ENCODE measurements at regions not wholly inside any gene's neighbourhood (a gene's known extent, or its start where the extent isn't known, plus 50 kb on each side); places are given as distances from the start of the nearest gene placed in this dataset.

DNA sequence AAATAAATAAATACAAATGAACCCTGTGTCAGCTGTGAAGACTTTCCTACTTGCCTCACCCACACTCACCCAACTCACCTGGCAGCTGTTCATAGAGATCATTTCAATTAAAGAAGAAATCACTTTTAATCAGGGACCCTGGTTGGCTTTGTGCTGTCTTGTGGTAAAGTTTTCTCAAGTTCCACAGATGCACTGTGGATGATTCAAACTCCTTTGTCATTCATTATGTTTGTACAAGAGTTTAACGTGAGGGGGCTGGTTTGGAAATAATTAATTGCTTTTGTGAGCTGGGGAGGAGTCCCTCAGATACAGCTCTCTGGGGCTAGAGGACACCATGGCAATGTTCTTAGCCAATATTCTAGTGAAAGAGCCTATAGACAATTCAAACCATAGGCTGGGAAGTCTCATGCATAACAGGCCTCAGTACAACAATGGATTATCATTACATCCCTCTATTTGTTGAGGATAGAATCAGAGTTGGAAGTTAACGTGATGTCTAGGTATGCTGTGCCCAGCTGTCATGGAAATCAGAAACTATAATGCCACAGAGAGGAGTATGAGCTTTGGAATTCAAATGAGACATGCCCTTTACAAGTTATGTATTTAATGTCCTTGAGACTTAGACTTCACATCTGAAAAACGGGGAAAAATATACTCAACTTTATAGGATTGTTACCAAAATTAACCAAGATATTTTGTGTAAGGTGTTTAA lies 698.5 kb downstream of the KCNA4 start:
- Histone ChIP-seq H3K79me2 (ENCODE audit: control insufficient read depth, insufficient read depth, low read length, poor library complexity) (no peaks in the 10 kb centered on the region), H3K27ac (ENCODE audit: low read depth, low read length) (no peak overlapping the region)

DNA sequence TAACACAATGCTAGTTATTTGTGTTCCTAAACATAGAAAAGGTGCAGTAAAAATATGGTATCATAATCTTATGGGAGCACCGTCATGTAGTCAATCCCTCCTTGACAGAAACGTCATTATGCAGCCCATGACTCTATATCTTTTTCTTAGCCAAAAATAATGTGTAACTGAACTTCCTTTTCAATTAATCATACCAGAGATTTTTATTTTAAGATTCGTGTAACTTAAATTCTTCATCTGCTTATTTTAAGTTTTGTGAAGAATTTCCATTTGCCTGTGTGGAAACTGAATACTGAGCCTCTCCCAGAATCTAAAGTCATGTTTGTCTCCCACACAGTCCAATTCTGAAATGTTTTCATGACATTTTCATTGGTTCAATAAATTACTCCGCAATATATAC lies 699.1 kb downstream of the KCNA4 start:
- Histone ChIP-seq H2AFZ (ENCODE audit: insufficient read depth, low read length, poor library complexity) (no peak overlapping the region), H3K9me3 (ENCODE audit: insufficient read depth, low read depth, low read length) (no peaks in the 10 kb centered on the region), H3K14ac (ENCODE audit: low read length) (no peak overlapping the region), H3K27me3 (ENCODE audit: insufficient read depth, low read length) (no peaks in the 10 kb centered on the region), H3K4me2 (ENCODE audit: low read length) (no peak overlapping the region), H2BK12ac (ENCODE audit: low read length) (no peak overlapping the region), H3K4me1 (ENCODE audit: control insufficient read depth in 1 of 2, insufficient read depth in 2 of 2, low read length in 2 of 2) (no peaks in the 10 kb centered on the region), H2BK5ac (ENCODE audit: low read depth, low read length, poor library complexity) (no peak overlapping the region), H3K4ac (ENCODE audit: low read depth, low read length) (no peak overlapping the region), H3K9ac (ENCODE audit: low read length) (no peak overlapping the region), H2AK5ac (ENCODE audit: low read length) (no peak overlapping the region), H3K79me1 (ENCODE audit: low read length) (no peaks in the 10 kb centered on the region), H4K91ac (ENCODE audit: low read depth, low read length) (no peak overlapping the region), H3K36me3 (ENCODE audit: control insufficient read depth in 1 of 2, insufficient read depth in 2 of 2, low read length in 2 of 2) (no peaks in the 10 kb centered on the region), H3K18ac (ENCODE audit: low read length) (no peak overlapping the region), H3K23ac (ENCODE audit: low read length) (no peak overlapping the region), H4K12ac (ENCODE audit: low read depth, low read length) (no peak overlapping the region), H2BK120ac (ENCODE audit: insufficient read depth, low read length, poor library complexity) (no peak overlapping the region), H4K8ac (ENCODE audit: low read depth, low read length) (no peak overlapping the region), H3K27ac (ENCODE audit: low read depth, low read length) (no peak overlapping the region), H3K4me3 (ENCODE audit: low read depth, low read length) (no peak overlapping the region), H3K79me2 (ENCODE audit: control insufficient read depth, insufficient read depth, low read length, poor library complexity) (no peaks in the 10 kb centered on the region)
- no CpG with 5 or more reads among the region's 4 CpGs for WGBS (ENCODE audit: extremely low coverage, insufficient coverage, insufficient read length)
- no peak for DNase-seq

More for the DNA sequence above, 698.5 kb downstream of the KCNA4 start:
- no peak overlapping the region for H3K4me3 ChIP-seq (ENCODE audit: low read depth, low read length)
- H2AFZ ChIP-seq (ENCODE audit: insufficient read depth, low read length, poor library complexity): no peak overlapping the region
- no CpG with 5 or more reads among the region's 3 CpGs for WGBS (ENCODE audit: extremely low coverage, insufficient coverage, insufficient read length)
- no peaks in the 10 kb centered on the region for H3K27me3 ChIP-seq (ENCODE audit: insufficient read depth, low read length)
- no peaks in the 10 kb centered on the region for H3K36me3 ChIP-seq (ENCODE audit: control insufficient read depth in 1 of 2, insufficient read depth in 2 of 2, low read length in 2 of 2)
- no peak overlapping the region for H2BK12ac ChIP-seq (ENCODE audit: low read length)
- H2BK5ac ChIP-seq (ENCODE audit: low read depth, low read length, poor library complexity): no peak overlapping the region
- no peak overlapping the region for H2BK120ac ChIP-seq (ENCODE audit: insufficient read depth, low read length, poor library complexity)
- DNase-seq: no peak
- no peak overlapping the region for H3K23ac ChIP-seq (ENCODE audit: low read length)
- H2AK5ac ChIP-seq (ENCODE audit: low read length): no peak overlapping the region
- H4K12ac ChIP-seq (ENCODE audit: low read depth, low read length): no peak overlapping the region
- no peaks in the 10 kb centered on the region for H3K4me1 ChIP-seq (ENCODE audit: control insufficient read depth in 1 of 2, insufficient read depth in 2 of 2, low read length in 2 of 2)
- no peak overlapping the region for H4K91ac ChIP-seq (ENCODE audit: low read depth, low read length)
- H4K8ac ChIP-seq (ENCODE audit: low read depth, low read length): no peak overlapping the region
- H3K4ac ChIP-seq (ENCODE audit: low read depth, low read length): no peak overlapping the region
- no peaks in the 10 kb centered on the region for H3K9me3 ChIP-seq (ENCODE audit: insufficient read depth, low read depth, low read length)
- no peak overlapping the region for H3K14ac ChIP-seq (ENCODE audit: low read length)
- H3K79me1 ChIP-seq (ENCODE audit: low read length): no peaks in the 10 kb centered on the region
- no peak overlapping the region for H3K9ac ChIP-seq (ENCODE audit: low read length)
- H3K4me2 ChIP-seq (ENCODE audit: low read length): no peak overlapping the region
- H3K18ac ChIP-seq (ENCODE audit: low read length): no peak overlapping the region

DNA sequence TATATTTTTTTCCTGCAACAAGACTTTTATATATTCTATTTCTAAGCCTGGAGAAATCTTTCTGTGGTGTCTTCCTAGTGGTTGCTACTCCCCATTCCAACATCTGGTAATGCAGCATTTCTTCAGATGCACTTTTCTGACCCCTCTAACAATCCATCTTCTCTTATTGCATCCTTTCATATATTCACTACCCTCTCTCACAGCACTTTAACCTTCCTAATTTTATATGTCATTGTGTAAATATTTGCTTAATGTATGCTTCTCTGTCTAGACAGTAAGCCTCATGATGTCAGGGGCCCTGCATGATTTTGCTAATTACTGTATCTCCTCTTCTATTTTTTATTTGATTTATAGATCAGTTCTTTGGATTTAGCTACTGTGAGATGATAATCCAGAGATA lies 701.6 kb downstream of the KCNA4 start:
- Histone ChIP-seq H4K8ac (ENCODE audit: low read depth, low read length) (no peak overlapping the region), H2BK5ac (ENCODE audit: low read depth, low read length, poor library complexity) (no peak overlapping the region), H2AFZ (ENCODE audit: insufficient read depth, low read length, poor library complexity) (no peak overlapping the region), H4K12ac (ENCODE audit: low read depth, low read length) (no peak overlapping the region), H3K27me3 (ENCODE audit: insufficient read depth, low read length) (no peaks in the 10 kb centered on the region), H3K79me1 (ENCODE audit: low read length) (no peaks in the 10 kb centered on the region), H3K9me3 (ENCODE audit: insufficient read depth, low read depth, low read length) (no peaks in the 10 kb centered on the region), H3K4me3 (ENCODE audit: low read depth, low read length) (no peak overlapping the region), H3K23ac (ENCODE audit: low read length) (no peak overlapping the region), H3K4me2 (ENCODE audit: low read length) (no peak overlapping the region), H3K36me3 (ENCODE audit: control insufficient read depth in 1 of 2, insufficient read depth in 2 of 2, low read length in 2 of 2) (no peaks in the 10 kb centered on the region), H3K4ac (ENCODE audit: low read depth, low read length) (no peak overlapping the region), H2BK12ac (ENCODE audit: low read length) (no peak overlapping the region), H3K79me2 (ENCODE audit: control insufficient read depth, insufficient read depth, low read length, poor library complexity) (no peaks in the 10 kb centered on the region), H3K4me1 (ENCODE audit: control insufficient read depth in 1 of 2, insufficient read depth in 2 of 2, low read length in 2 of 2) (no peaks in the 10 kb centered on the region), H3K18ac (ENCODE audit: low read length) (no peak overlapping the region), H2BK120ac (ENCODE audit: insufficient read depth, low read length, poor library complexity) (no peak overlapping the region), H3K27ac (ENCODE audit: low read depth, low read length) (no peak overlapping the region), H3K9ac (ENCODE audit: low read length) (no peak overlapping the region), H3K14ac (ENCODE audit: low read length) (no peak overlapping the region), H2AK5ac (ENCODE audit: low read length) (no peak overlapping the region), H4K91ac (ENCODE audit: low read depth, low read length) (no peak overlapping the region)
- no peak for DNase-seq

DNA sequence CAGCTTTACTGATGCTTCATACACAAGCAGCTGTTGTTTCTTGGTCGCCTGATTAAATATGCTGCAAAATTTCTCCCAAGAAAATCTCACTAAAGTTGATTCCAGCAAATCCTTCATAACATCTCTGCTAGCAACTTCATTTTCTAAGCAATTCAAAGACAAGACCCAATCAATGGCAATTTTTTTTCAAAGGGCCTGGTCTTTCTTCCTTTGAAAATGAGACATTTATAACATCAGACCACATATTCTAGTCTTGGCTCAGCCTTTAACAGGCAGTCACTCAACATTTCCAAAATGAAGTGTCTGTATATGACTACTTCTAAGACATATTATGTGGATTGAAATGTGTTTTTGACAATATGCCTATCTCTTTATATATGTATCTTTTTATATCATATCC lies 702.6 kb downstream of the KCNA4 start:
- no peak overlapping the region for H4K91ac ChIP-seq (ENCODE audit: low read depth, low read length)
- H4K8ac ChIP-seq (ENCODE audit: low read depth, low read length): no peak overlapping the region
- no peak overlapping the region for H3K23ac ChIP-seq (ENCODE audit: low read length)
- H3K9me3 ChIP-seq (ENCODE audit: insufficient read depth, low read depth, low read length): no peaks in the 10 kb centered on the region
- no peak overlapping the region for H3K14ac ChIP-seq (ENCODE audit: low read length)
- no peak overlapping the region for H3K27ac ChIP-seq (ENCODE audit: low read depth, low read length)
- no peak overlapping the region for H3K18ac ChIP-seq (ENCODE audit: low read length)
- H3K9ac ChIP-seq (ENCODE audit: low read length): no peak overlapping the region
- H3K36me3 ChIP-seq (ENCODE audit: control insufficient read depth in 1 of 2, insufficient read depth in 2 of 2, low read length in 2 of 2): no peaks in the 10 kb centered on the region
- H2BK120ac ChIP-seq (ENCODE audit: insufficient read depth, low read length, poor library complexity): no peak overlapping the region
- H3K79me1 ChIP-seq (ENCODE audit: low read length): no peaks in the 10 kb centered on the region
- no peak overlapping the region for H3K4me2 ChIP-seq (ENCODE audit: low read length)
- no CpG with 5 or more reads among the region's 1 CpG for WGBS (ENCODE audit: extremely low coverage, insufficient coverage, insufficient read length)
- H2AK5ac ChIP-seq (ENCODE audit: low read length): no peak overlapping the region
- no peak overlapping the region for H2BK12ac ChIP-seq (ENCODE audit: low read length)
- H4K12ac ChIP-seq (ENCODE audit: low read depth, low read length): no peak overlapping the region
- H3K4me1 ChIP-seq (ENCODE audit: control insufficient read depth in 1 of 2, insufficient read depth in 2 of 2, low read length in 2 of 2): no peaks in the 10 kb centered on the region
- no peaks in the 10 kb centered on the region for H3K27me3 ChIP-seq (ENCODE audit: insufficient read depth, low read length)
- H2AFZ ChIP-seq (ENCODE audit: insufficient read depth, low read length, poor library complexity): no peak overlapping the region
- H3K4me3 ChIP-seq (ENCODE audit: low read depth, low read length): no peak overlapping the region
- no peak overlapping the region for H3K4ac ChIP-seq (ENCODE audit: low read depth, low read length)
- no peaks in the 10 kb centered on the region for H3K79me2 ChIP-seq (ENCODE audit: control insufficient read depth, insufficient read depth, low read length, poor library complexity)
- DNase-seq: no peak
- no peak overlapping the region for H2BK5ac ChIP-seq (ENCODE audit: low read depth, low read length, poor library complexity)

Measured in trophoblast cell (in vitro differentiated cells and primary cell).